Mesendoderm (in vitro differentiated cells): ENCODE measurements at regions not wholly inside any gene's neighbourhood (a gene's known extent, or its start where the extent isn't known, plus 50 kb on each side); places are given as distances from the start of the nearest gene placed in this dataset.

Experiments
- DNase-seq: peaks from one replicate; pipeline ENCODE4 v3.0.0; 2013
- H2AK5ac ChIP-seq: 2 replicates; pipeline ENCODE4 v1.6.1; 2013; ENCODE audit warnings: low read length, inconsistent platforms
- H2BK120ac ChIP-seq: 2 replicates; pipeline ENCODE4 v1.6.1; 2013; ENCODE audit warnings: low read depth, mild to moderate bottlenecking, low read length, moderate library complexity, mixed read lengths
- H2BK15ac ChIP-seq: replicated peaks from 2 replicates; pipeline ENCODE4 v1.6.1; 2013; ENCODE audit warnings: low read depth, mild to moderate bottlenecking, moderate library complexity
- H2BK5ac ChIP-seq: 2 replicates; pipeline ENCODE4 v1.6.1; 2013; ENCODE audit warnings: low read length, inconsistent platforms
- H3K18ac ChIP-seq: 2 replicates; pipeline ENCODE4 v1.6.1; 2013; ENCODE audit warnings: mild to moderate bottlenecking, low read length, mixed read lengths
- H3K23ac ChIP-seq: one replicate; pipeline ENCODE4 v1.6.1; 2013; ENCODE audit warnings: low read length
- H3K27ac ChIP-seq: 2 replicates; pipeline ENCODE4 v1.5.1; 2013; ENCODE audit warnings: low read depth, mild to moderate bottlenecking, inconsistent platforms, low read length, moderate library complexity
- H3K27me3 ChIP-seq: 2 replicates; pipeline ENCODE4 v1.6.1; 2013; ENCODE audit warnings: low read length, control low read depth, mild to moderate bottlenecking, inconsistent platforms; ENCODE audit not compliant: insufficient read depth, poor library complexity
- H3K36me3 ChIP-seq: 2 replicates; pipeline ENCODE4 v1.6.1; 2013; ENCODE audit warnings: low read length, inconsistent platforms; ENCODE audit not compliant: control insufficient read depth, insufficient read depth
- H3K4ac ChIP-seq: one replicate; pipeline ENCODE4 v1.6.1; 2013; ENCODE audit warnings: low read depth, mild to moderate bottlenecking, low read length, moderate library complexity
- H3K4me1 ChIP-seq: 2 replicates; pipeline ENCODE4 v1.6.1; 2013; ENCODE audit warnings: low read depth, low read length, inconsistent platforms; ENCODE audit not compliant: control insufficient read depth
- H3K4me2 ChIP-seq: 2 replicates; pipeline ENCODE4 v1.6.1; 2013; ENCODE audit warnings: low read length
- H3K4me3 ChIP-seq: 2 replicates; pipeline ENCODE4 v1.5.1; 2013; ENCODE audit warnings: mild to moderate bottlenecking, low read length
- H3K56ac ChIP-seq: one replicate; pipeline ENCODE4 v1.6.1; 2013; ENCODE audit warnings: low read length
- H3K79me1 ChIP-seq: 2 replicates; pipeline ENCODE4 v1.6.1; 2013; ENCODE audit warnings: low read length, inconsistent platforms
- H3K79me2 ChIP-seq: 2 replicates; pipeline ENCODE4 v1.6.1; 2013; ENCODE audit warnings: mild to moderate bottlenecking, low read length; ENCODE audit not compliant: control insufficient read depth, insufficient read depth
- H3K9ac ChIP-seq: 2 replicates; pipeline ENCODE4 v1.6.1; 2013; ENCODE audit warnings: low read length, inconsistent platforms
- H4K5ac ChIP-seq: one replicate; pipeline ENCODE4 v1.6.1; 2013; ENCODE audit warnings: low read length
- H4K8ac ChIP-seq: one replicate; pipeline ENCODE4 v1.6.1; 2013; ENCODE audit warnings: low read depth, mild to moderate bottlenecking, control low read depth, low read length, moderate library complexity
- WGBS: extraction: QIAGEN DNeasy Blood & Tissue Kit; methylation state at CpG from one replicate; pipeline ENCODE4 v1.1.7; 2013; ENCODE audit warnings: low lambda C conversion rate, missing lambda C conversion rate; ENCODE audit not compliant: insufficient coverage; ENCODE audit errors: extremely low coverage; 5-methylcytosine and 5-hydroxymethylcytosine counted together

GRCh38 chr9:118595719-118596305, 773.4 kb downstream of the BRINP1 start:
- peak; percentile 83 for DNase-seq
- H3K27ac ChIP-seq, result no peak overlapping the region
- no peak overlapping the region for H2BK120ac ChIP-seq
- WGBS, result no CpG with 5 or more reads among the region's 3 CpGs
- no peaks in the 10 kb centered on the region for H3K79me2 ChIP-seq
- no peak overlapping the region for H3K4ac ChIP-seq
- H3K27me3 ChIP-seq, result no peaks in the 10 kb centered on the region
- no peak overlapping the region for H2AK5ac ChIP-seq
- H3K18ac ChIP-seq, result no peak overlapping the region
- H3K4me3 ChIP-seq, result no peak overlapping the region
- H3K4me1 ChIP-seq, result no peaks in the 10 kb centered on the region
- H3K9ac ChIP-seq, result no peak overlapping the region
- no peak overlapping the region for H3K23ac ChIP-seq
- no peaks in the 10 kb centered on the region for H3K36me3 ChIP-seq
- no peak overlapping the region for H4K5ac ChIP-seq
- H4K8ac ChIP-seq, result no peak overlapping the region
- H2BK5ac ChIP-seq, result no peak overlapping the region
- H3K56ac ChIP-seq, result no peak overlapping the region
- H3K79me1 ChIP-seq, result no peaks in the 10 kb centered on the region
- no peak overlapping the region for H2BK15ac ChIP-seq
- no peak overlapping the region for H3K4me2 ChIP-seq

- Histone ChIP-seq H3K18ac (no peak overlapping the region), H3K27me3 (no peaks in the 10 kb centered on the region), H4K5ac (no peak overlapping the region), H3K4me3 (no peak overlapping the region), H2AK5ac (no peak overlapping the region), H3K4me2 (no peak overlapping the region), H3K23ac (no peak overlapping the region), H3K79me1 (no peaks in the 10 kb centered on the region), H2BK5ac (no peak overlapping the region), H3K36me3 (no peaks in the 10 kb centered on the region), H3K56ac (no peak overlapping the region), H3K4me1 (no peaks in the 10 kb centered on the region), H2BK15ac (no peak overlapping the region), H4K8ac (no peak overlapping the region), H3K27ac (no peak overlapping the region), H3K4ac (no peak overlapping the region), H3K9ac (no peak overlapping the region), H2BK120ac (no peak overlapping the region), H3K79me2 (no peaks in the 10 kb centered on the region)
- WGBS, result no CpG with 5 or more reads among the region's 5 CpGs
- DNase-seq, result no peak
Observed at GRCh38 chr9:118596374-118597015, 772.7 kb downstream of the BRINP1 start.

- Histone ChIP-seq H2BK5ac (no peak overlapping the region), H3K4ac (no peak overlapping the region), H3K79me2 (no peaks in the 10 kb centered on the region), H2BK15ac (no peak overlapping the region), H2AK5ac (no peak overlapping the region), H3K36me3 (no peaks in the 10 kb centered on the region), H3K23ac (no peak overlapping the region), H4K8ac (no peak overlapping the region), H3K4me1 (no peaks in the 10 kb centered on the region), H3K4me3 (no peak overlapping the region), H3K4me2 (no peak overlapping the region), H3K9ac (no peak overlapping the region), H4K5ac (no peak overlapping the region), H3K79me1 (no peaks in the 10 kb centered on the region), H3K18ac (no peak overlapping the region), H3K27me3 (no peaks in the 10 kb centered on the region), H2BK120ac (no peak overlapping the region), H3K56ac (no peak overlapping the region), H3K27ac (no peak overlapping the region)
- WGBS, result no CpG with 5 or more reads among the region's 2 CpGs
- DNase-seq, result no peak
Observed at GRCh38 chr9:118606668-118607067, 762.6 kb downstream of the BRINP1 start.

- no peak for DNase-seq
- H2BK15ac ChIP-seq, result no peak overlapping the region
- no peaks in the 10 kb centered on the region for H3K36me3 ChIP-seq
- H4K8ac ChIP-seq, result no peak overlapping the region
- H3K79me2 ChIP-seq, result no peaks in the 10 kb centered on the region
- no peak overlapping the region for H2BK120ac ChIP-seq
- no CpG with 5 or more reads among the region's 3 CpGs for WGBS
- H3K9ac ChIP-seq, result no peak overlapping the region
- no peak overlapping the region for H4K5ac ChIP-seq
- no peak overlapping the region for H3K56ac ChIP-seq
- no peaks in the 10 kb centered on the region for H3K27me3 ChIP-seq
- no peak overlapping the region for H3K18ac ChIP-seq
- no peaks in the 10 kb centered on the region for H3K4me1 ChIP-seq
- H3K79me1 ChIP-seq, result no peaks in the 10 kb centered on the region
- no peak overlapping the region for H3K4me3 ChIP-seq
- H2AK5ac ChIP-seq, result no peak overlapping the region
- no peak overlapping the region for H3K23ac ChIP-seq
- H3K27ac ChIP-seq, result no peak overlapping the region
- H2BK5ac ChIP-seq, result no peak overlapping the region
- H3K4ac ChIP-seq, result no peak overlapping the region
- H3K4me2 ChIP-seq, result no peak overlapping the region
Observed at GRCh38 chr9:118609355-118610044, 759.7 kb downstream of the BRINP1 start.

GRCh38 chr9:118612201-118612600, 757.0 kb downstream of the BRINP1 start:
- Histone ChIP-seq H3K36me3 (no peaks in the 10 kb centered on the region), H3K23ac (no peak overlapping the region), H2AK5ac (no peak overlapping the region), H3K27ac (no peak overlapping the region), H3K56ac (no peak overlapping the region), H2BK120ac (no peak overlapping the region), H3K27me3 (no peaks in the 10 kb centered on the region), H4K8ac (no peak overlapping the region), H3K18ac (no peak overlapping the region), H3K9ac (no peak overlapping the region), H3K4me3 (no peak overlapping the region), H3K79me1 (no peaks in the 10 kb centered on the region), H3K4me2 (no peak overlapping the region), H3K79me2 (no peaks in the 10 kb centered on the region), H3K4ac (no peak overlapping the region), H4K5ac (no peak overlapping the region), H2BK15ac (no peak overlapping the region), H2BK5ac (no peak overlapping the region), H3K4me1 (no peaks in the 10 kb centered on the region)
- WGBS, result no CpG with 5 or more reads among the region's 3 CpGs
- DNase-seq, result peak; percentile 54
